ENCODE measurements at regions not wholly inside any gene's neighbourhood (a gene's known extent, or its start where the extent isn't known, plus 50 kb on each side); places are given as distances from the start of the nearest gene placed in this dataset.

DNA sequence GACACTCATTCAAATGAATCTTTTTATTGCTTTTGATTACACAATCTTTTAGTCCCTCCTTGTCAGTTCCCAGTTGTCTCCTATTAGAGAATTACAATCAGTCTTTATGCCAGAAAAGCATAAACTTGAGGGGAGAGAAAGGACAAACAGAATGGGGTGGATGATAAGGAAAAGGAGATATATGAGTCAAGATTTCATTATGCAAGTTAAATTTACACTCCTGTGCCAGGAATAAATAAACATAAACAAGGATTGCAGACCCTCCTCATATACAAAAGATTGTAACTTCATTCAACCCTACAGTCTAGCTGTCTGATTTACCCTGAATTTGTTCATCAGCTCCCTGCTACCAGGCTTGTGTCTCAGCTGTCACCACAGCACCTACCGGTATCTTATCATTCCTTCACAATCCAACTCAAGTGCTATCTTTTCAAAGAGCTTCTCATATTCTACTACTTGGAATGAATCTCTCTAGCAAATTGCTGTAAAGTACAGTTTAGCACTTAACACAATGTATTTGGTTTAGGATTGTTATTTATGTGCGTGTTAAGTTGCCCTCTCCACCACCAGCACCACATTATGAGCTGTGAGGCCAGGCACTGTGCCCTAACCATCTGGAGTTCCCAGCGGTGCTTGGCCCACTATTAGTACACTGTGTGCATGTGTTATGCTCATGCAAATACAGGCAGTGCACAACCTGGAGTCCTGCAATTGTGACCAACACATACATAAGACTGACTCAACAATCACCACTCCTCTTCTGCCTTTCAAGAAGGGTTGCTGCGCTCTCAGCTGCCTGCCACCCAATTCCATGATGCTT, 504.1 kb downstream of the TBL1XR1 start:
- Mint-ChIP-seq H3K4me3 (no peak overlapping the region), H3K36me3 (ENCODE audit: low read depth) (no peaks in the 10 kb centered on the region), H3K27ac (no peak overlapping the region), H3K27me3 (no peaks in the 10 kb centered on the region), H3K4me1 (no peaks in the 10 kb centered on the region)
- no peak for DNase-seq
- no peak for ATAC-seq
- H3K9me3 ChIP-seq (ENCODE audit: control insufficient read depth, low read length, poor library complexity, severe bottlenecking): no peaks in the 10 kb centered on the region

- H3K4me3 Mint-ChIP-seq: no peak overlapping the region
These were observed 504.9 kb downstream of the TBL1XR1 start for GRCh38 chr3:176692199-176692965.

DNA sequence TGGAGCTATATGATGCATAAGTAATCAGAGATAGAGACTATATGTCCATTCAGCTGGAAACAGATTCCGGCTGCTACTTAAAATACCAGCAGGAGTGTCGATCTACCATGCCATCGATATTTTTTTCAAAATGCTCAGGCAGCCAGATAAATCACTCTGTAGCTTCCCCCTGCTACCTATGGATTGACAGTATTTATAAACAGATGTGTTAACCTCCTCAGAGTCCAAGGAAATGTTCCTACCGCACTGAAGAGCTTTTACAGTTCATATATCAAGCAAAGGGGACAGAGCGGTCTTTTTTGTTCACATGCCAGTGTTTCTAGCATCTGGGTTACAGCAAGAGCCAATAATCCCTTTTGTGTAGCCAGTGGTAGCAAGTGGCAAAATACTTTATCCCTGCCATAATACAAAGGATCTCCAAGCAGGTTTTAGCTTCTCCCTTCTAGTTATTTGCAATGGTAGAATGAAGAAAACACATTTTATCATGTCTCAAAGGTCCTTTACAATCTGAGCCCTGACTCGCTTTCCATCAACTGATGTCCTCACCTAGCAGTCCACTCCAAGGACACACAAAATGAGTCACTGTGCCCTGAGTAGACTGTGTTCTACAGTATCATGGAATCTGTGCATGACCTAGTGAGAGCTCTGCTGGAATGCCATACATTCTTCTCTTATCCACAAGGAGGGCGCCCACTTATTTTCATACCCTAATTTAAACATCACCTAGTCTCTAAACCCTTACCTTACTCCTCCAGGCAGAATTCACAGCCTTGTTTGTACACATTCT, 507.0 kb downstream of the TBL1XR1 start:
- H3K27me3 Mint-ChIP-seq: no peaks in the 10 kb centered on the region
- ATAC-seq: no peak

More at GRCh38 chr3:176692199-176692965, 504.9 kb downstream of the TBL1XR1 start:
- no peaks in the 10 kb centered on the region for H3K27me3 Mint-ChIP-seq
- H3K9me3 ChIP-seq (ENCODE audit: control insufficient read depth, low read length, poor library complexity, severe bottlenecking): no peaks in the 10 kb centered on the region
- ATAC-seq: no peak
- DNase-seq: no peak
- no peaks in the 10 kb centered on the region for H3K36me3 Mint-ChIP-seq (ENCODE audit: low read depth)
- H3K27ac Mint-ChIP-seq: no peak overlapping the region
- no peaks in the 10 kb centered on the region for H3K4me1 Mint-ChIP-seq

GRCh38 chr3:176687754-176688153, 509.5 kb downstream of the TBL1XR1 start:
- H3K4me3 Mint-ChIP-seq: no peak overlapping the region
- DNase-seq (no peak), ATAC-seq (no peak)

More for the DNA sequence above, 507.0 kb downstream of the TBL1XR1 start:
- H3K9me3 ChIP-seq (ENCODE audit: control insufficient read depth, low read length, poor library complexity, severe bottlenecking): no peaks in the 10 kb centered on the region
- no peaks in the 10 kb centered on the region for H3K4me1 Mint-ChIP-seq
- H3K36me3 Mint-ChIP-seq (ENCODE audit: low read depth): no peaks in the 10 kb centered on the region
- no peak overlapping the region for H3K27ac Mint-ChIP-seq
- DNase-seq: no peak
- no peak overlapping the region for H3K4me3 Mint-ChIP-seq

GRCh38 chr3:176683382-176683781, 513.9 kb downstream of the TBL1XR1 start:
- H3K36me3 Mint-ChIP-seq (ENCODE audit: low read depth): no peaks in the 10 kb centered on the region
- no peak overlapping the region for H3K4me3 Mint-ChIP-seq
- no peaks in the 10 kb centered on the region for H3K4me1 Mint-ChIP-seq
- DNase-seq: no peak
- ATAC-seq: no peak
- no peak overlapping the region for H3K27ac Mint-ChIP-seq
- no peaks in the 10 kb centered on the region for H3K9me3 ChIP-seq (ENCODE audit: control insufficient read depth, low read length, poor library complexity, severe bottlenecking)
- H3K27me3 Mint-ChIP-seq: no peaks in the 10 kb centered on the region

More at GRCh38 chr3:176687754-176688153, 509.5 kb downstream of the TBL1XR1 start:
- no peaks in the 10 kb centered on the region for H3K9me3 ChIP-seq (ENCODE audit: control insufficient read depth, low read length, poor library complexity, severe bottlenecking)
- H3K27ac Mint-ChIP-seq: no peak overlapping the region
- H3K36me3 Mint-ChIP-seq (ENCODE audit: low read depth): no peaks in the 10 kb centered on the region
- no peaks in the 10 kb centered on the region for H3K4me1 Mint-ChIP-seq
- no peaks in the 10 kb centered on the region for H3K27me3 Mint-ChIP-seq

DNA sequence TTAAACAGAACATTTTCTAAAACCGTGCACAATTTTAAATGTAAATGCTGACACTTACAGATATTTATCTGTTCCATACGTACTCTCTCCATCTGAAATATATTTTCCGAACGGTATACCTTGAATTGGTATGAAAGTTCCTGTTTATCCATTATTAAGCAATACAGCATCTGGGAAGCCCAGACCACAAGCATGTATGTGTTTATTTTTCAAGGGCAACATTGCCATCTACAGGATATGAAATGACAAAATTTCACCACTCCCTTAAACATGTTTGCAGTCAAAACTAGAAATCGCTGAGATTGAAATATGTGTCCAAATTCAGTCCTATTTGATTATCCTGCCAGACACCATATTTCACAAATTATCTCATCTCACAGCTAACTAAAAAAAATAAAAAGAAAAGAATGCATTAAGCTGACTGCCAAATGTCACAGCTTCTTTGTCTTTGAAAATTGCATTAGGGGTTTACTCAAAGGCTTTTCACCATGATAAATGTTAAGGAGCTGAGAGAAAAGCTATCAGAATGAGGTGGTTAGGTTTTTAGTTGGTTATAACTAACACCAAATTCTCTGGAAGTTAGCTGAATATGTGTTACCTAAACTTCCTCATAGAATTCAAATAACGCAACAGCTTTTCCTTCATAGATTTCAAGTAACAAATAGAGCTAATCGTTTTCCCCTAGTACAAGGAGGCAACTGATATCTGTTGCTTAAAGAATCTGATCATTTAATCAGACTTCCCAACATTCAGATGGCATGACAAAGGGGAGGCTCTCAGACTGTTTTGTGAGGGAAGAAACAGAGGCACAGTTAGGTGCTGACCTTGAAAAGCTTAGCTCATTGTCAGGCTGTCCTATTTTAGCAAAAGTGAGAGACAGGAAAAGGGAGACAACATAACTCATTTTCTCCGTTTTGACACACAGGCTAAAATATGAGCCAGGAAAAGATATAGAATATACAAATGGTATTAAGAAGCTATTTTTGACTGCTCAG, 533.1 kb downstream of the TBL1XR1 start:
- ATAC-seq: no peak
- DNase-seq: no peak
- H3K9me3 ChIP-seq (ENCODE audit: control insufficient read depth, low read length, poor library complexity, severe bottlenecking): no peaks in the 10 kb centered on the region
- Mint-ChIP-seq H3K27me3 (no peaks in the 10 kb centered on the region), H3K27ac (no peak overlapping the region), H3K36me3 (ENCODE audit: low read depth) (no peaks in the 10 kb centered on the region), H3K4me1 (no peaks in the 10 kb centered on the region), H3K4me3 (no peak overlapping the region)

DNA sequence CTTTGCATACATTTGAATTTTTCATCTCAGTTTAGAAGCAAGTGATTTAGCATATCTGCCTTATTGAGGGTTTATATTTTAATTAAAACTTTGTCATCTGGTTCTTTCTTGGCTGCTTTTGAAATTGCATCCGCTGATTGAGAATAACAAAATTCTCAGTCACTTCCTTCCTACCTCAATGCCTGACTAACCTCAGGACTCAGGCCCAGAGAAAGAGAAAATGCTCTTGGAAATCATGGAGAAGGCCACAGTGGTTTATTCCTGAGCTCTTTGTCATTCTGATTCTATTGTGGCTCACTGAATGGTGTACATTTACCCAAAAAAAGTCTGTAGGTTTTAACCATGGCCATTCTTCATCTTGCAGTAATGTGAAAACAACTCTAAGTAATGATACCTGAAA, 533.9 kb downstream of the TBL1XR1 start:
- ATAC-seq (no peak), DNase-seq (no peak)
- Mint-ChIP-seq H3K4me3 (no peak overlapping the region), H3K36me3 (ENCODE audit: low read depth) (no peaks in the 10 kb centered on the region), H3K27ac (no peak overlapping the region), H3K27me3 (no peaks in the 10 kb centered on the region), H3K4me1 (no peaks in the 10 kb centered on the region)
- no peaks in the 10 kb centered on the region for H3K9me3 ChIP-seq (ENCODE audit: control insufficient read depth, low read length, poor library complexity, severe bottlenecking)

DNA sequence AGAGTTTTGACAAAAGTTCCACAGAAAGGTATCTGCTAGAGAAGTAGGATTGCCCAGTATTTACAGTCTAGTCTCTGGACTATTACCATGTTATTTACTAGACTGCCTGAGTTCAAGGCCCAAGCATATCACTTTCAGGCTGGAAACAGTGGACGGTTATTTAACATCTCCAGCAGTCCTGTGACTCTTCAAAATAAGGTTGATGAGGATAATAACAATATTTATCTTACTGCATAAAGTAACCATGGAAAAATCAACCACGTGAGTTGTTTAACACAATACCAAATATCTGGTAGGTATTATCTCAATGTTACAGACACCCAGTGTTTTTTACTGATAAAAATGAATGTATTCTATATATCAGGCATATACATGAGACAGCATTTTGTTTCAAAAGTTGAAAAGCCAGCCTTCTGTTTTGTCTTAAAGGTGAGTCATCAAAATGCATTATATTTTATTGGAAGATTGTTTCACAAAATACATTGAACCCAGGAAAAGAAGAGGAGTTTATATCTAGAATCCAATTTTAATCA, 535.8 kb downstream of the TBL1XR1 start:
- H3K9me3 ChIP-seq (ENCODE audit: control insufficient read depth, low read length, poor library complexity, severe bottlenecking): no peaks in the 10 kb centered on the region
- no peaks in the 10 kb centered on the region for H3K4me1 Mint-ChIP-seq
- no peak overlapping the region for H3K4me3 Mint-ChIP-seq
- H3K36me3 Mint-ChIP-seq (ENCODE audit: low read depth): no peaks in the 10 kb centered on the region
- no peak overlapping the region for H3K27ac Mint-ChIP-seq
- DNase-seq (no peak), ATAC-seq (no peak)
- H3K27me3 Mint-ChIP-seq: no peaks in the 10 kb centered on the region

- ATAC-seq (no peak), DNase-seq (no peak)
- no peaks in the 10 kb centered on the region for H3K9me3 ChIP-seq (ENCODE audit: control insufficient read depth, low read length, poor library complexity, severe bottlenecking)
- H3K4me3 Mint-ChIP-seq: no peak overlapping the region
- H3K27ac Mint-ChIP-seq: no peak overlapping the region
- H3K36me3 Mint-ChIP-seq (ENCODE audit: low read depth): no peaks in the 10 kb centered on the region
- no peaks in the 10 kb centered on the region for H3K27me3 Mint-ChIP-seq
- H3K4me1 Mint-ChIP-seq: no peaks in the 10 kb centered on the region
These were observed 541.7 kb downstream of the TBL1XR1 start for GRCh38 chr3:176655404-176656094.

DNA sequence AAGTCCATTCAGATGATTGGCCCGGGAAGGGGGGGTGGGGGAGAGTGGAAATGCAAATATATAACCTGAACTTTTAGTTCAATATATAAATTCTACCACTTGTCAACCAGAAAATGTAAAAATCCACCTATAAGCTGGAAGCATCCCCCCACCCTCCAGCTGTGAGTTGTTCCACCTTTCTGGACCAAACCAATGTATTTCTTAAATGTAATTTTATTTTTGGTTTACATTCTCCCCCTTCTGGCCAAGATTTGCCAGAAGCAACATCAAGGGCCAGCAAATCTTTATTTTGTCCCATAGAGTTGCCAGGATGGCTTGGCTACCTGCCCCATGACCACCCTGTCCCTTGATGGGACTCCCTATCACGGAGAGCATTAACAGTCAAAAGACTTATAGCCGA, 545.7 kb downstream of the TBL1XR1 start:
- H3K9me3 ChIP-seq (ENCODE audit: control insufficient read depth, low read length, poor library complexity, severe bottlenecking): no peaks in the 10 kb centered on the region
- no peaks in the 10 kb centered on the region for H3K4me1 Mint-ChIP-seq
- H3K4me3 Mint-ChIP-seq: no peak overlapping the region
- DNase-seq (no peak), ATAC-seq (no peak)
- H3K27me3 Mint-ChIP-seq: no peaks in the 10 kb centered on the region
- no peak overlapping the region for H3K27ac Mint-ChIP-seq
- H3K36me3 Mint-ChIP-seq (ENCODE audit: low read depth): no peaks in the 10 kb centered on the region

DNA sequence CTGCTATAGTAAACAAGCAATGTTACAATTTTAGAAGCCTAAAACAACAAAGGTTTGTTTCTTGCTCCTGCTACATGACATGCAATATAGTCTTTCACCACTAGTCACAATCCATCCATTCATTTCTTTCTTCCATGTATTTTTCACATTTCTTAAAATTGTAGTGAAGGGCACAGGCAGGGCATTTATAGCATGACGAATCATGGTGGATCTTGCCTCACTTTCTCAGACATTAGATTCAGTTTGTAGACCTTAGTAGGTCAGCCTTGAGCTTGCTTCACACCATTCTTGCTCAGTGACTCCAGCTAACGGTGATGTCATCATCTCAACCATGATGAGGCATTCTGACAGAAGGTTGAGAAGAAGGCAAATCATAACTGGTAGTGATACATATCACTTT, 546.8 kb downstream of the TBL1XR1 start:
- no peak overlapping the region for H3K27ac Mint-ChIP-seq
- ATAC-seq: no peak
- H3K36me3 Mint-ChIP-seq (ENCODE audit: low read depth): no peaks in the 10 kb centered on the region
- H3K9me3 ChIP-seq (ENCODE audit: control insufficient read depth, low read length, poor library complexity, severe bottlenecking): no peaks in the 10 kb centered on the region
- H3K4me3 Mint-ChIP-seq: no peak overlapping the region
- H3K4me1 Mint-ChIP-seq: no peaks in the 10 kb centered on the region
- no peak for DNase-seq
- H3K27me3 Mint-ChIP-seq: no peaks in the 10 kb centered on the region

DNA sequence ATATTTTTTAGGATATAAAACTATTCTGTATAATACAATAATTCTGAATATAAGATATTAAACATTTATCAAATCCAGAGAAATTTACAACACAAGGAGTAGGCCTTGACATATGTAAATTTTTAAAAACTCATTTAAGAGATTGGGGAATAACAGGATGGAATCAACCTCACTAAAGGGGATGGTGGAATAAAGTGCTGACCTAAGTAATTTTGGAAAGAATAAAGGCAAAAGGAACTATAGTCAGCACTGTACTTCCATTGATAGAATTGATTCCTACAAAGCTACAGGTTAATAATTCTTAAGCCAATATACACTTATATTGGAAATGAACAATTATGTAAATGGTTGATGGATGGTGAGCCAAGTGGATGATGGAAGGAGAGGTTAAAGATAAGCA, 549.3 kb downstream of the TBL1XR1 start:
- H3K9me3 ChIP-seq (ENCODE audit: control insufficient read depth, low read length, poor library complexity, severe bottlenecking): no peaks in the 10 kb centered on the region
- H3K4me1 Mint-ChIP-seq: no peaks in the 10 kb centered on the region
- H3K27me3 Mint-ChIP-seq: no peaks in the 10 kb centered on the region
- no peak overlapping the region for H3K4me3 Mint-ChIP-seq
- no peak for DNase-seq
- no peak for ATAC-seq
- no peaks in the 10 kb centered on the region for H3K36me3 Mint-ChIP-seq (ENCODE audit: low read depth)
- H3K27ac Mint-ChIP-seq: no peak overlapping the region

All from T-helper 17 cell (primary cell).